Smooth muscle cell (in vitro differentiated cells): ENCODE measurements at regions not wholly inside any gene's neighbourhood (a gene's known extent, or its start where the extent isn't known, plus 50 kb on each side); places are given as distances from the start of the nearest gene placed in this dataset.

Experiments used
- DNase-seq: peaks from one replicate; lab custom pipeline; 2025; ENCODE audit not compliant: unreplicated experiment; lab: John Stamatoyannopoulos, UW
- H2AFZ ChIP-seq: fragments of 200-600 bp; sonication (generic); 2 replicates; pipeline ENCODE4 v1.6.0; 2016; ENCODE audit warnings: antibody characterized with exemption, low read depth, mild to moderate bottlenecking
- H3F3A ChIP-seq: fragments of 200-600 bp; sonication (generic); 2 replicates; pipeline ENCODE4 v1.6.0; 2017; ENCODE audit warnings: antibody characterized with exemption, low read depth
- H3K27ac ChIP-seq: fragments of 200-600 bp; sonication (generic); 2 replicates; pipeline ENCODE4 v1.5.1; 2016; ENCODE audit warnings: low read depth, mild to moderate bottlenecking
- H3K27me3 ChIP-seq: fragments of 200-600 bp; sonication (generic); 2 replicates; pipeline ENCODE4 v1.6.1; 2016; ENCODE audit warnings: low read depth, mild to moderate bottlenecking
- H3K36me3 ChIP-seq: fragments of 200-600 bp; sonication (generic); 2 replicates; pipeline ENCODE4 v1.5.1; 2016; ENCODE audit warnings: low read depth
- H3K4me1 ChIP-seq: fragments of 200-600 bp; sonication (generic); 2 replicates; pipeline ENCODE4 v1.5.1; 2016; ENCODE audit warnings: low read depth
- H3K4me2 ChIP-seq: fragments of 200-600 bp; sonication (generic); 2 replicates; pipeline ENCODE4 v1.6.0; 2016; ENCODE audit warnings: mild to moderate bottlenecking
- H3K4me3 ChIP-seq: fragments of 200-600 bp; sonication (generic); 2 replicates; pipeline ENCODE4 v1.5.1; 2016; ENCODE audit warnings: mild to moderate bottlenecking
- H3K79me2 ChIP-seq: fragments of 200-600 bp; sonication (generic); 2 replicates; pipeline ENCODE4 v1.6.0; 2016; ENCODE audit warnings: low read depth, mild to moderate bottlenecking
- H3K9ac ChIP-seq: fragments of 200-600 bp; sonication (generic); 2 replicates; pipeline ENCODE4 v1.6.0; 2016; ENCODE audit warnings: low read depth
- H3K9me3 ChIP-seq: fragments of 200-600 bp; sonication (generic); replicated peaks from 2 replicates; pipeline ENCODE4 v1.5.1; 2016; ENCODE audit warnings: low read depth
- H4K20me1 ChIP-seq: fragments of 200-600 bp; sonication (generic); 2 replicates; pipeline ENCODE4 v1.6.0; 2016; ENCODE audit warnings: low read depth
- WGBS: methylation state at CpG from one replicate; pipeline ENCODE4 v1.1.7; 2016; ENCODE audit warnings: low lambda C conversion rate; 5-methylcytosine and 5-hydroxymethylcytosine counted together
- TF ChIP-seq, protein P1 (sequence below): fragments of 200-600 bp; sonication (generic); IDR thresholded peaks from 2 replicates; pipeline ENCODE4 v1.5.1; 2017; ENCODE audit warnings: borderline replicate concordance, mild to moderate bottlenecking, antibody characterized with exemption; ENCODE audit not compliant: insufficient read depth, poor library complexity, severe bottlenecking

DNA sequence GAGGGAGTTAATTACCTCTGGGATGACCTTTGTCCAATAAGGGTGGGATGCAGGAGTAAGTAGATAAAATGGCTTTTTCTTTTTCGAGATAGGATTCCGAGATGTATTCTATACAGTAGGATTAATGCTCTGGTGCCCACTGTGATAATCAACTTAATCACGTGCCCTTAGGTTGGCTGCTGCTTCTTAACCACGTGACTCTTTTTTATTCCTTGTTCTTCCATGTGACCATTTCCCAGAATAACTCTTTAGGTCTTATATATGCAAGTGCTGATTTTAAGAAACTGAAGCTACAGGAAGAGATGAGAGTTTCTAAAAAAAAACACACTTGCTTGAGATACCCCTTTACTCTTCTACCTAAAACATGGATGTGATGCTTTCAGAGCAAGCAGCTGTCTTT lies 1628.9 kb downstream of the PCDH7 start:
- H3F3A ChIP-seq, result no peaks in the 10 kb centered on the region
- no peak overlapping the region for H3K9ac ChIP-seq
- H3K79me2 ChIP-seq, result no peaks in the 10 kb centered on the region
- H3K9me3 ChIP-seq, result no peaks in the 10 kb centered on the region
- DNase-seq, result no peak
- no peak overlapping the region for H2AFZ ChIP-seq
- H4K20me1 ChIP-seq, result no peaks in the 10 kb centered on the region
- no peak overlapping the region for H3K4me3 ChIP-seq
- H3K27me3 ChIP-seq, result no peaks in the 10 kb centered on the region
- peaks cover 8% of the 10 kb centered on the region for H3K4me1 ChIP-seq
- TF ChIP-seq, protein P1, sequence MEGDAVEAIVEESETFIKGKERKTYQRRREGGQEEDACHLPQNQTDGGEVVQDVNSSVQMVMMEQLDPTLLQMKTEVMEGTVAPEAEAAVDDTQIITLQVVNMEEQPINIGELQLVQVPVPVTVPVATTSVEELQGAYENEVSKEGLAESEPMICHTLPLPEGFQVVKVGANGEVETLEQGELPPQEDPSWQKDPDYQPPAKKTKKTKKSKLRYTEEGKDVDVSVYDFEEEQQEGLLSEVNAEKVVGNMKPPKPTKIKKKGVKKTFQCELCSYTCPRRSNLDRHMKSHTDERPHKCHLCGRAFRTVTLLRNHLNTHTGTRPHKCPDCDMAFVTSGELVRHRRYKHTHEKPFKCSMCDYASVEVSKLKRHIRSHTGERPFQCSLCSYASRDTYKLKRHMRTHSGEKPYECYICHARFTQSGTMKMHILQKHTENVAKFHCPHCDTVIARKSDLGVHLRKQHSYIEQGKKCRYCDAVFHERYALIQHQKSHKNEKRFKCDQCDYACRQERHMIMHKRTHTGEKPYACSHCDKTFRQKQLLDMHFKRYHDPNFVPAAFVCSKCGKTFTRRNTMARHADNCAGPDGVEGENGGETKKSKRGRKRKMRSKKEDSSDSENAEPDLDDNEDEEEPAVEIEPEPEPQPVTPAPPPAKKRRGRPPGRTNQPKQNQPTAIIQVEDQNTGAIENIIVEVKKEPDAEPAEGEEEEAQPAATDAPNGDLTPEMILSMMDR, result no peak
- WGBS, result 92% methylated on average over 4 of the region's 4 CpGs
- no peak overlapping the region for H3K4me2 ChIP-seq
- H3K36me3 ChIP-seq, result no peaks in the 10 kb centered on the region
- no peak overlapping the region for H3K27ac ChIP-seq

DNA sequence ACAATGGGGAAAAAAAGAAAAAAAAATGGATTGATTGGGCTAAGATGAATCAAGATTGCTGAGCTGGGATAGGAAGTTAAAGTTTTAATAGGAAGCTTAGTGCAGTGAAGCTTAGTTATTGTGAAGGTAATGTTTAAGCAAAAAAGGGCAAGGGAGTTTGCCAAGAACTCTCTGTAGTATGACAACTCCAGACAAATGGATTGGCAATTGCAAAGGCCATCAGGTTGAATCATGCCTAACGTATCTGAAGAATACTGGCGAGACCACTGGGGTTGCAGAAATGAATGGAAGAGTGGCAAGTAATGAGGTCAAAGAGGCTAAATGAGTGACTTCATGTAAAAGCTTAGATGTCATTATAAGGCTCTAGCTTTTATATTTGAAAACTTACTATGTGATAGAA lies 1654.0 kb downstream of the PCDH7 start:
- H3K9ac ChIP-seq, result no peak overlapping the region
- no peak overlapping the region for H3K4me2 ChIP-seq
- H3K79me2 ChIP-seq, result no peaks in the 10 kb centered on the region
- no peak overlapping the region for H3K4me3 ChIP-seq
- DNase-seq, result no peak
- no peaks in the 10 kb centered on the region for H3F3A ChIP-seq
- 97% methylated on average over 2 of the region's 2 CpGs for WGBS
- H3K27ac ChIP-seq, result no peak overlapping the region
- H2AFZ ChIP-seq, result no peak overlapping the region
- no peaks in the 10 kb centered on the region for H3K27me3 ChIP-seq
- H3K36me3 ChIP-seq, result no peaks in the 10 kb centered on the region
- H3K9me3 ChIP-seq, result no peaks in the 10 kb centered on the region
- H3K4me1 ChIP-seq, result no peaks in the 10 kb centered on the region
- H4K20me1 ChIP-seq, result no peaks in the 10 kb centered on the region
- TF ChIP-seq, protein P1, result no peak

DNA sequence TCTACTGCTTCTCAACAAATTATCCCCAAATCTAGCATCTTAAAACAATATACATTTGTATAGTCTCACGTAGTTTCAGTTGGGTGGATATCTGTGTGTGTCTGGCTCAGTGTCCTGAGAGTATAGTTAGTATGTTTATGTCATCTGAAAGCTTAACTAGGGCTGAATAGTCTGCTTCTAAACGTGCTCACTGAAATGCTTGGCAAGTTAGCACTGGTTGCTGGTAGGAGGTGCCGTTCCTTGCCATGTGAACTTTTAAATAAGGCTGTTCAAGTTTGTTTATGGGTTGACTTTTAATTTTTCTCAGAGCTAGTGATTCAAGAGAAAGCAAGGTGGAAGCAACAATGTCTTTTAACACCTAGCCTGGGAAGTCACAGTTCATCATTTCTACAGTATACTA lies 1673.6 kb downstream of the PCDH7 start:
- Histone ChIP-seq H3K4me1 (no peaks in the 10 kb centered on the region), H4K20me1 (no peaks in the 10 kb centered on the region), H3K4me3 (no peak overlapping the region), H3F3A (no peaks in the 10 kb centered on the region), H3K27me3 (no peaks in the 10 kb centered on the region), H3K79me2 (no peaks in the 10 kb centered on the region), H3K36me3 (no peaks in the 10 kb centered on the region), H3K9ac (no peak overlapping the region), H2AFZ (peak overlapping the region; percentile 15), H3K4me2 (no peak overlapping the region), H3K9me3 (no peaks in the 10 kb centered on the region), H3K27ac (no peak overlapping the region)
- DNase-seq, result no peak
- 56% methylated on average over 3 of the region's 3 CpGs for WGBS
- TF ChIP-seq, protein P1, result no peak

DNA sequence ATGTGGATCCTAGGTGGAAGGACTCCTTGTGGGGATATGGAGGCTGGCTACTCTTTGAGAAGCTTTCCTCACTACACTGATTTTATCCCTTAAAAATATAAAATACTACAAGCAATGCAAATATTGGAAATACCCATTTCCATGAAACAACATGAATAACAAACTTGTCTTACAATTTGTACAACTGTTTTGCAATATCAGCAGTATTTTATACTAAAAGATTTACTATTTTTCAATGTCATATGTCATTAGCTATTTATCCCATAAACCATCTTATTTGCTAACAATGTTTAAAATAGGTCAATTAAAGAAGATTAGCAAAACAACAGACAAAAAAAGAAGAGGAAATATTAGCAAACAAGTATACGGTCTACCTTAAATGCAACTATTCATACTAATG lies 1674.1 kb downstream of the PCDH7 start:
- no peaks in the 10 kb centered on the region for H3K4me1 ChIP-seq
- no peaks in the 10 kb centered on the region for H3K9me3 ChIP-seq
- 100% methylated on average over 1 of the region's 1 CpG for WGBS
- H3K79me2 ChIP-seq, result no peaks in the 10 kb centered on the region
- H3K27me3 ChIP-seq, result no peaks in the 10 kb centered on the region
- no peak for DNase-seq
- no peak overlapping the region for H3K4me3 ChIP-seq
- no peak overlapping the region for H3K9ac ChIP-seq
- no peaks in the 10 kb centered on the region for H4K20me1 ChIP-seq
- H3K27ac ChIP-seq, result no peak overlapping the region
- no peaks in the 10 kb centered on the region for H3F3A ChIP-seq
- H3K4me2 ChIP-seq, result no peak overlapping the region
- H3K36me3 ChIP-seq, result no peaks in the 10 kb centered on the region
- no peak overlapping the region for H2AFZ ChIP-seq
- TF ChIP-seq, protein P1, result no peak
